Stimulated activated CD4-positive, alpha-beta T cell treated with anti-CD3 and anti-CD28 coated beads, Interleukin-15, amount 100 ng/mL, for 1 hour (primary cell): ENCODE measurements at regions not wholly inside any gene's neighbourhood (a gene's known extent, or its start where the extent isn't known, plus 50 kb on each side); places are given as distances from the start of the nearest gene placed in this dataset.
"Not testable (repeated sequence)": the region's sequence is repeated elsewhere in the genome, so short reads cannot be mapped to it uniquely, and the experiment has no call there.

Experiments
- DNase-seq, 2 donors: peaks; one replicate each; pipeline ENCODE4 v3.0.0-alpha.2; 2020; ENCODE audit warnings: low read depth in 1 of 2, low spot score in 1 of 2

- no peak for DNase-seq
These were observed 114.0 kb downstream of the SLC38A4 start for GRCh38 chr12:46711756-46712155.

- DNase-seq, result no peak
These were observed 115.6 kb downstream of the SLC38A4 start for GRCh38 chr12:46710125-46710743.

- DNase-seq, result no peak
These were observed 123.0 kb downstream of the SLC38A4 start for GRCh38 chr12:46702581-46703344.

GRCh38 chr12:46701356-46701755 lies 124.4 kb downstream of the SLC38A4 start:
- no peak for DNase-seq

- no peak for DNase-seq
These were observed 125.8 kb downstream of the SLC38A4 start for GRCh38 chr12:46699986-46700385.

GRCh38 chr12:46698003-46698402 lies 127.8 kb downstream of the SLC38A4 start:
- DNase-seq, result no peak

- DNase-seq, result no peak
These were observed 132.3 kb downstream of the SLC38A4 start for GRCh38 chr12:46693518-46693917.

- no peak for DNase-seq
These were observed 132.8 kb downstream of the SLC38A4 start for GRCh38 chr12:46693034-46693433.

GRCh38 chr12:46692606-46693005 lies 133.2 kb downstream of the SLC38A4 start:
- DNase-seq, result no peak

GRCh38 chr12:46686267-46686942 lies 139.4 kb downstream of the SLC38A4 start:
- no peak for DNase-seq

- not testable (repeated sequence) for DNase-seq
These were observed 141.6 kb downstream of the SLC38A4 start for GRCh38 chr12:46684243-46684642.

- DNase-seq, result no peak
These were observed 143.6 kb downstream of the SLC38A4 start for GRCh38 chr12:46682148-46682547.

GRCh38 chr12:46680506-46680905 lies 145.3 kb downstream of the SLC38A4 start:
- DNase-seq, result no peak

- DNase-seq, result no peak
These were observed 146.0 kb downstream of the SLC38A4 start for GRCh38 chr12:46679754-46680153.

GRCh38 chr12:46678426-46678825 lies 147.4 kb downstream of the SLC38A4 start:
- no peak for DNase-seq

GRCh38 chr12:46677749-46678148 lies 148.0 kb downstream of the SLC38A4 start:
- DNase-seq, result no peak

GRCh38 chr12:46676797-46677520 lies 148.8 kb downstream of the SLC38A4 start:
- DNase-seq, result no peak

GRCh38 chr12:46676396-46676795 lies 149.4 kb downstream of the SLC38A4 start:
- no peak for DNase-seq

- DNase-seq, result no peak
These were observed 150.1 kb downstream of the SLC38A4 start for GRCh38 chr12:46675736-46676135.

GRCh38 chr12:46674800-46675199 lies 151.0 kb downstream of the SLC38A4 start:
- DNase-seq, result no peak

- DNase-seq, result no peak
These were observed 151.7 kb downstream of the SLC38A4 start for GRCh38 chr12:46674129-46674528.

GRCh38 chr12:46671102-46671501 lies 154.7 kb downstream of the SLC38A4 start:
- DNase-seq, result no peak
